Tibial nerve (tissue), 4 donors: ENCODE measurements at regions not wholly inside any gene's neighbourhood (a gene's known extent, or its start where the extent isn't known, plus 50 kb on each side); places are given as distances from the start of the nearest gene placed in this dataset.

Source experiments
- CTCF ChIP-seq, 5 experiments: fragments of 200-600 bp in 3 of 5; fragments of 450-650 bp in 2 of 5; sonication (generic) in 3 of 5; IDR thresholded peaks; one replicate each; pipeline ENCODE4 v1.5.1; 2016 to 2019; ENCODE audit warnings: antibody characterized with exemption in 5 of 5, mild to moderate bottlenecking in 3 of 5, moderate library complexity in 2 of 5
- EP300 ChIP-seq, 2 donors: sonication (generic); formaldehyde crosslinking; IDR thresholded peaks; one replicate each; pipeline ENCODE4 v1.6.1; 2017; ENCODE audit warnings: antibody characterized with exemption in 2 of 2, mild to moderate bottlenecking in 1 of 2
- POLR2A ChIP-seq, 2 donors: fragments of 450-650 bp; IDR thresholded peaks; one replicate each; pipeline ENCODE4 v1.6.1; 2017; ENCODE audit warnings: antibody characterized with exemption in 2 of 2, mild to moderate bottlenecking in 2 of 2, moderate library complexity in 2 of 2

- no peak for TF ChIP-seq CTCF (IDR thresholded peaks at IDR 0.05)
- TF ChIP-seq EP300 (IDR thresholded peaks at IDR 0.05), result no peak
- TF ChIP-seq POLR2A (IDR thresholded peaks at IDR 0.05), result no peak
Observed at GRCh38 chr2:48229063-48229462, 85.4 kb upstream of the FOXN2 start.
